GM12878 (cell line): ENCODE measurements at regions not wholly inside any gene's neighbourhood (a gene's known extent, or its start where the extent isn't known, plus 50 kb on each side); places are given as distances from the start of the nearest gene placed in this dataset.
"Not testable (repeated sequence)": the region's sequence is repeated elsewhere in the genome, so short reads cannot be mapped to it uniquely, and the experiment has no call there.

ENCODE experiments used
- ATAC-seq: fragments of 200-7000 bp; cut with Tn5 transposase; 3 replicates; pipeline ENCODE4 v1.9.1; 2020; ENCODE audit warnings: mild to moderate bottlenecking, moderate library complexity
- BruUV-seq: library from RNA; stranded (reverse); fragments of 400-500 nt; replicated peaks from 2 replicates; lab custom pipeline; 2021; lab: Mats Ljungman, UMichigan
- CTCF ChIA-PET: fragments of 300-600 bp; sonication (Branson Sonifier 250); formaldehyde crosslinking; extraction: SDS; loops from one replicate; lab custom pipeline; 2021; ENCODE audit warnings: inconsistent platforms; lab: Yijun Ruan, JAX
- POLR2A ChIA-PET: fragments of 350-600 bp; formaldehyde crosslinking; extraction: SDS; loops from one replicate; lab custom pipeline; 2021; ENCODE audit warnings: inconsistent platforms; lab: Charles Lee
- RAD21 ChIA-PET: fragments of 300-600 bp; sonication (Branson Sonifier 250); formaldehyde crosslinking; loops from one replicate; lab custom pipeline; 2023; ENCODE audit warnings: antibody characterized with exemption; ENCODE audit not compliant: unreplicated experiment; lab: Charles Lee
- SMC1A ChIA-PET: fragments of 300-600 bp; sonication (Branson Sonifier 250); formaldehyde crosslinking; loops from one replicate; lab custom pipeline; 2023; ENCODE audit not compliant: unreplicated experiment, uncharacterized antibody; lab: Charles Lee
- DNase-seq: peaks from one replicate; pipeline ENCODE4 v3.0.0-alpha.2; 2011; ENCODE audit warnings: low read depth, low spot score
- FAIRE-seq: peaks from 3 replicates; lab custom pipeline; 2011; peaks lifted over from hg19 to GRCh38; lab: Jason Lieb, UNC
- H2AFZ ChIP-seq: 2 replicates; pipeline ENCODE4 v1.6.0; 2011; ENCODE audit warnings: low read depth, low read length, control low read depth; ENCODE audit not compliant: control insufficient read depth
- H3K27ac ChIP-seq: 2 replicates; pipeline ENCODE4 v1.5.1; 2011; ENCODE audit warnings: control low read depth; ENCODE audit not compliant: control insufficient read depth, insufficient read depth
- H3K27me3 ChIP-seq, 2 experiments: replicated peaks in 1 of 2; 2 replicates each; pipeline versions ENCODE4 v1.6.0 to v1.6.1; 2011; ENCODE audit warnings: low read length in 1 of 2; ENCODE audit not compliant: control insufficient read depth in 2 of 2, insufficient read depth in 2 of 2
- H3K36me3 ChIP-seq, 2 experiments: 2 replicates each; pipeline ENCODE4 v1.5.1; 2011; ENCODE audit warnings: low read length in 1 of 2; ENCODE audit not compliant: control insufficient read depth in 2 of 2, insufficient read depth in 2 of 2
- H3K4me1 ChIP-seq: 2 replicates; pipeline ENCODE4 v1.6.1; 2011; ENCODE audit warnings: mild to moderate bottlenecking, low read length, moderate library complexity, mixed read lengths; ENCODE audit not compliant: control insufficient read depth, insufficient read depth
- H3K4me2 ChIP-seq: 2 replicates; pipeline ENCODE4 v1.6.0; 2011; ENCODE audit warnings: control low read depth; ENCODE audit not compliant: control insufficient read depth, insufficient read depth
- H3K4me3 ChIP-seq: fragments of 200-600 bp; sonication (generic); 2 replicates; pipeline ENCODE4 v1.5.1; 2016
- H3K79me2 ChIP-seq: 2 replicates; pipeline ENCODE4 v1.6.0; 2011; ENCODE audit warnings: low read length; ENCODE audit not compliant: control insufficient read depth, insufficient read depth
- H3K9ac ChIP-seq: 2 replicates; pipeline ENCODE4 v1.8.0; 2011; ENCODE audit warnings: low read length, control low read depth, mixed read lengths; ENCODE audit not compliant: control insufficient read depth, insufficient read depth
- H3K9me3 ChIP-seq: replicated peaks from 3 replicates; pipeline ENCODE4 v1.5.1; 2011; ENCODE audit warnings: mild to moderate bottlenecking, low read length; ENCODE audit not compliant: control insufficient read depth, insufficient read depth
- H4K20me1 ChIP-seq: 2 replicates; pipeline ENCODE4 v1.6.0; 2011; ENCODE audit not compliant: control insufficient read depth, insufficient read depth
- ASH2L ChIP-seq: fragments of 300-600, 200-600 bp; sonication (generic); IDR thresholded peaks from 2 replicates; pipeline ENCODE4 v1.6.1; 2017; ENCODE audit warnings: low read depth, mild to moderate bottlenecking, borderline replicate concordance
- CBX5 ChIP-seq: sonication (generic); IDR thresholded peaks from 2 replicates; pipeline ENCODE4 v1.6.1; 2016; ENCODE audit warnings: low read depth, moderate library complexity, mild to moderate bottlenecking, inconsistent platforms
- EED ChIP-seq: sonication (generic); IDR thresholded peaks from 2 replicates; pipeline ENCODE4 v1.6.1; 2016; ENCODE audit warnings: antibody characterized with exemption, low read depth
- EP300 ChIP-seq, 2 experiments: fragments of 150-350 bp in 1 of 2; IDR thresholded peaks; 2 replicates each; pipeline ENCODE4 v1.6.1; 2011 to 2012; ENCODE audit warnings: low read depth in 2 of 2, low read length in 2 of 2, borderline replicate concordance in 1 of 2, improper control_type of control experiment in 1 of 2, inconsistent platforms in 1 of 2; ENCODE audit not compliant: control insufficient read depth in 1 of 2
- IRF4 ChIP-seq: IDR thresholded peaks from 2 replicates; pipeline ENCODE4 v1.6.1; 2011; ENCODE audit warnings: low read depth, low read length
- KAT2A ChIP-seq: conservative IDR thresholded peaks from 2 replicates; pipeline ENCODE4 v1.6.1; 2011; ENCODE audit warnings: low read depth, low read length; ENCODE audit not compliant: control insufficient read depth
- NFYA ChIP-seq: IDR thresholded peaks from 2 replicates; pipeline ENCODE4 v1.6.1; 2011; ENCODE audit warnings: low read depth, mild to moderate bottlenecking, low read length, improper control_type of control experiment, borderline replicate concordance
- POLR2AphosphoS2 ChIP-seq: IDR thresholded peaks from 2 replicates; pipeline ENCODE4 v1.6.1; 2011; ENCODE audit warnings: low read depth, mild to moderate bottlenecking, low read length, improper control_type of control experiment, moderate library complexity
- RUNX3 ChIP-seq: IDR thresholded peaks from 2 replicates; pipeline ENCODE4 v1.6.1; 2012; ENCODE audit warnings: low read length, inconsistent platforms
- TCF7 ChIP-seq: IDR thresholded peaks from 2 replicates; pipeline ENCODE4 v1.6.1; 2014; ENCODE audit warnings: antibody characterized with exemption, borderline replicate concordance
- ZNF207 ChIP-seq: fragments of 450-650 bp; IDR thresholded peaks from 2 replicates; pipeline ENCODE4 v1.6.1; 2014; ENCODE audit warnings: antibody characterized with exemption, mild to moderate bottlenecking, borderline replicate concordance
- ZZZ3 ChIP-seq: IDR thresholded peaks from 2 replicates; pipeline ENCODE4 v1.6.1; 2011; ENCODE audit warnings: low read depth; ENCODE audit not compliant: control insufficient read depth, insufficient read length
- WGBS: methylation state at CpG from one replicate; pipeline ENCODE4 v1.1.6; 2016; ENCODE audit warnings: low lambda C conversion rate; ENCODE audit not compliant: insufficient replicate concordance, insufficient coverage; ENCODE audit errors: missing lambda C conversion rate; 5-methylcytosine and 5-hydroxymethylcytosine counted together
- in situ Hi-C: fragments of 300-500 bp; cut with MboI; formaldehyde crosslinking; loops from 9 replicates; pipeline ENCODE4 v1.14.3; 2018; ENCODE audit warnings: mixed read lengths
- intact Hi-C: fragments of 100-400 bp; cut with micrococcal nuclease; formaldehyde crosslinking; loops from one replicate; pipeline ENCODE4 v1.14.2; 2022; ENCODE audit not compliant: unreplicated experiment
- TF ChIP-seq, protein P1 (sequence below): IDR thresholded peaks from 2 replicates; pipeline ENCODE4 v1.6.1; 2011; ENCODE audit warnings: low read depth, mild to moderate bottlenecking, low read length, moderate library complexity, borderline replicate concordance; ENCODE audit errors: extremely low read depth
- TF ChIP-seq, protein P2 (sequence below): fragments of 450-650 bp; IDR thresholded peaks from 2 replicates; pipeline ENCODE4 v1.6.1; 2016; ENCODE audit warnings: mild to moderate bottlenecking

DNA sequence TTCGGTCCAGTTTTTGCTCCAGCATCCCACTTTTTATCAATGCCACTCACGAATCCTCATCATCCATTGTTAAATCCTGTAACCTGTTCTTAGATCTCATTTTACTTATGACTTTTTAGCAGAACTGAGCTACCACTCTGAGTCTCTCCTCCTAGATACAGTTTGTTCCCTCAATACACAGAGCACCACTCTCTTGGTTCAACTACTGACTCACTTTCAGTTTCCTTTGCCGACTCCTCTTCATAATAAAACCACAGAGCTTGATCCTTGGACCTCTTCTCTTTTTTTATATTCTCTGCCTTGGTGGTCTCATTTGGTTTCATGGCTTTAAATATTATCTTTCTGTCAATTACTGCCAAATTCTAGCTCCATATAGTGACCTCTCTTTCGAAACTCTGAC, 150.3 kb downstream of the SLITRK5 start:
- Histone ChIP-seq H3K27ac (no peak overlapping the region), H4K20me1 (no peaks in the 10 kb centered on the region), H3K4me3 (no peak overlapping the region), H3K27me3 (no peaks in the 10 kb centered on the region), H3K4me1 (no peaks in the 10 kb centered on the region), H3K4me2 (no peak overlapping the region)
- RAD21 ChIA-PET: no interaction called here
- POLR2A ChIA-PET: no interaction called here
- TF ChIP-seq RUNX3 (no peak), ASH2L (no peak), KAT2A (no peak), EP300 (IDR thresholded peaks at IDR 0.05; ENCODE audit: borderline replicate concordance in 1 of 2, control insufficient read depth in 1 of 2, low read depth in 2 of 2, low read length in 2 of 2) (no peak), ZZZ3 (no peak), EED (no peak), TCF7 (no peak), POLR2AphosphoS2 (no peak), NFYA (no peak), IRF4 (no peak), CBX5 (no peak), ZNF207 (no peak)
- TF ChIP-seq, protein P1, sequence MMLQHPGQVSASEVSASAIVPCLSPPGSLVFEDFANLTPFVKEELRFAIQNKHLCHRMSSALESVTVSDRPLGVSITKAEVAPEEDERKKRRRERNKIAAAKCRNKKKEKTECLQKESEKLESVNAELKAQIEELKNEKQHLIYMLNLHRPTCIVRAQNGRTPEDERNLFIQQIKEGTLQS: no peak
- TF ChIP-seq, protein P2, sequence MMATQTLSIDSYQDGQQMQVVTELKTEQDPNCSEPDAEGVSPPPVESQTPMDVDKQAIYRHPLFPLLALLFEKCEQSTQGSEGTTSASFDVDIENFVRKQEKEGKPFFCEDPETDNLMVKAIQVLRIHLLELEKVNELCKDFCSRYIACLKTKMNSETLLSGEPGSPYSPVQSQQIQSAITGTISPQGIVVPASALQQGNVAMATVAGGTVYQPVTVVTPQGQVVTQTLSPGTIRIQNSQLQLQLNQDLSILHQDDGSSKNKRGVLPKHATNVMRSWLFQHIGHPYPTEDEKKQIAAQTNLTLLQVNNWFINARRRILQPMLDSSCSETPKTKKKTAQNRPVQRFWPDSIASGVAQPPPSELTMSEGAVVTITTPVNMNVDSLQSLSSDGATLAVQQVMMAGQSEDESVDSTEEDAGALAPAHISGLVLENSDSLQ: no peak
- TF ChIP-seq, all 136 proteins: peak for 0
- intact Hi-C loops (no loop called here), in situ Hi-C loops (no loop called here)
- Histone ChIP-seq H2AFZ (no peak overlapping the region), H3K9ac (no peak overlapping the region), H3K79me2 (no peaks in the 10 kb centered on the region), H3K36me3 (no peaks in the 10 kb centered on the region), H3K9me3 (no peaks in the 10 kb centered on the region)
- ChIA-PET SMC1A (no interaction called here), CTCF (interaction anchor here (1.0 kb wide), 1 partner anchor 12 kb away, joined by 3 read pairs; no protein-coding TSS in a partner anchor)
- WGBS: 7% methylated on average over 4 of the region's 4 CpGs
- FAIRE-seq (no peak), DNase-seq (no peak), ATAC-seq (peak; percentile 58)
- no TSS peak for BruUV-seq

DNA sequence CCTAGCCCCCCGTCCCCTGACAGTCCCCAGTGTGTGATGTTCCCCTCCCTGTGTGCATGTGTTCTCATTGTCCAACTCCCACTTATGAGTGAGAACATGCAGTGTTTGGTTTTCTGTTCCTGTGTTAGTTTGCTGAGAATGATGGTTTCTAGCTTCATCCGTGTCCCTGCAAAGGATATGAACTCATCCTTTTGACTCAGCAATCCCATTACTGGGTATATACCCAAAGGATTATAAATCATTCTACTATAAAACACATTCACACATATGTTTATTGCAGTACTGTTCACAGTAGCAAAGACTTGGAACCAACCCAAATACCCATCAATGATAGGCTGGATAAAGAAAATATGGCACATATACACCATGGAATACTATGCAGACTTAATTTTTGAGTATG, 155.1 kb downstream of the SLITRK5 start:
- DNase-seq, H3K4me3 ChIP-seq, H3K79me2 ChIP-seq, ATAC-seq, CTCF ChIA-PET, POLR2A ChIA-PET, H3K4me2 ChIP-seq, H3K27ac ChIP-seq, H2AFZ ChIP-seq, H3K4me1 ChIP-seq, SMC1A ChIA-PET, RAD21 ChIA-PET, FAIRE-seq, H3K36me3 ChIP-seq, H3K9ac ChIP-seq, H3K27me3 ChIP-seq, in situ Hi-C loops, H3K9me3 ChIP-seq, intact Hi-C loops, H4K20me1 ChIP-seq, BruUV-seq: not testable (repeated sequence)
- 0% methylated on average over 2 of the region's 2 CpGs for WGBS
